ENCODE measurements at regions not wholly inside any gene's neighbourhood (a gene's known extent, or its start where the extent isn't known, plus 50 kb on each side); places are given as distances from the start of the nearest gene placed in this dataset.

- no peak for TF ChIP-seq CTCF (IDR thresholded peaks at IDR 0.05; ENCODE audit: low read depth, low read length, poor library complexity, severe bottlenecking)
- TF ChIP-seq EZH2phosphoT487 (IDR thresholded peaks at IDR 0.05; ENCODE audit: borderline replicate concordance, low read length): no peak
Observed at GRCh38 chr6:159594106-159594749, 98.8 kb downstream of the SOD2 start.
